ENCODE measurements at regions not wholly inside any gene's neighbourhood (a gene's known extent, or its start where the extent isn't known, plus 50 kb on each side); places are given as distances from the start of the nearest gene placed in this dataset.

GRCh38 chr20:58579819-58580473 lies 64.7 kb upstream of the APCDD1L start:
- ChIA-PET POLR2A (no interaction called here), CTCF (no interaction called here)
- no peaks in the 10 kb centered on the region for H3K36me3 Mint-ChIP-seq
- peaks cover 5 to 7% (median 5%) of the 10 kb centered on the region in 3 donors for H3K9me3 Mint-ChIP-seq
- ATAC-seq (replicated peaks in 1 of 4) (no peak), DNase-seq (no peak)
- Histone ChIP-seq H3K4me1 (ENCODE audit: control insufficient read depth in 1 of 2, extremely low read depth in 1 of 2, insufficient read depth in 2 of 2, low read length in 2 of 2) (no peaks in the 10 kb centered on the region), H3K27ac (ENCODE audit: low read length) (no peak overlapping the region), H3K4me3 (ENCODE audit: control insufficient read depth in 1 of 2, extremely low read depth in 1 of 2, low read length in 1 of 2) (no peak overlapping the region), H3K9me3 (no peaks in the 10 kb centered on the region), H3K36me3 (ENCODE audit: control insufficient read depth in 2 of 2, extremely low read depth in 1 of 2, insufficient read depth in 1 of 2, low read length in 1 of 2) (no peaks in the 10 kb centered on the region), H3K27me3 (replicated peaks in 1 of 2; ENCODE audit: control insufficient read depth in 2 of 2, extremely low read depth in 1 of 2, insufficient read depth in 2 of 2, low read length in 1 of 2) (peaks cover 0 to 41% of the 10 kb centered on the region in 2 experiments)
- H3K27ac Mint-ChIP-seq: no peak overlapping the region
- no peak overlapping the region for H3K4me3 Mint-ChIP-seq
- peaks cover 29 to 36% of the 10 kb centered on the region in 2 donors for H3K27me3 Mint-ChIP-seq
- WGBS (ENCODE audit: insufficient coverage): 81% methylated on average over 13 of the region's 23 CpGs
- H3K4me1 Mint-ChIP-seq: peaks cover 0 to 5% (median 0%) of the 10 kb centered on the region in 3 donors

DNA sequence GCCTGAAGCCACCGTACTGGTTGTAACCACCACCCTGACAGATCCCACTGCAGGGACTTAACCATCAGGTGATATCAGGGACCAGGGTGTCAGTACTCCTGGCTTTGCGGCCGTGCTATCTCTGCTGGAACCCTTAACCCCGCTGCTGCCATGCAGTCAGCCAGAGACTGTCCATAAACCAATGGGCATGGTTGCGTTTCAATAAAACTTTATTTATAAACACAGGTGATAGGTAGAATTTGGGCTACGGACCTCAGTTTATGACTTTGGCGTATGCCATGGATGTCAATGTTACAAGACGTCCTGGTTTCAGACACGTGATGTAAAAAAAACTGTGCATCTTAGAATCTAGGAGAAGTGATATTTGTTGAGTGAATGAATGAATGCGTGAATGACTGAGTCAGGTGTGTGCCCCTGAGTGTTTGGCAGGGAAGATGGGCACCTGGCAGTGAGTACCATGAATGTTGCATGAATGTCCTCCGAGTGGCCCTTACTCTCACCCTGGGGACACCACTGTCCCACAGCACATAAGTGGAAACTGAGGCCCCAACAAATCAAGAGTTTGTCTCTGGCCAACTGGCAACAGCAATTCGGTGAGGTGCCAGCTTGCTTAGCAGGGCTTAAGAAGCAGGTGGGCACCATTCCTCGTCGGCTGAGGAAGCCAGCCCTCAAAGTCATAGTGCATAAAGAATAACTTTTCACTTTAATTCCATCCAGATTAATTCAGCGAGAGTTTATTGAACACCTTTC lies 64.0 kb upstream of the APCDD1L start:
- Mint-ChIP-seq H3K36me3 (no peaks in the 10 kb centered on the region), H3K4me3 (no peak overlapping the region), H3K27me3 (peaks cover 31 to 37% of the 10 kb centered on the region in 2 donors), H3K9me3 (peaks cover 5 to 7% (median 5%) of the 10 kb centered on the region in 3 donors), H3K4me1 (peaks cover 0 to 5% (median 0%) of the 10 kb centered on the region in 3 donors), H3K27ac (no peak overlapping the region)
- CTCF ChIA-PET: no interaction called here
- 90% methylated on average over 7 of the region's 15 CpGs for WGBS (ENCODE audit: insufficient coverage)
- Histone ChIP-seq H3K9me3 (no peaks in the 10 kb centered on the region), H3K4me3 (ENCODE audit: control insufficient read depth in 1 of 2, extremely low read depth in 1 of 2, low read length in 1 of 2) (no peak overlapping the region), H3K27ac (ENCODE audit: low read length) (no peak overlapping the region), H3K36me3 (ENCODE audit: control insufficient read depth in 2 of 2, extremely low read depth in 1 of 2, insufficient read depth in 1 of 2, low read length in 1 of 2) (no peaks in the 10 kb centered on the region), H3K4me1 (ENCODE audit: control insufficient read depth in 1 of 2, extremely low read depth in 1 of 2, insufficient read depth in 2 of 2, low read length in 2 of 2) (no peaks in the 10 kb centered on the region), H3K27me3 (replicated peaks in 1 of 2; ENCODE audit: control insufficient read depth in 2 of 2, extremely low read depth in 1 of 2, insufficient read depth in 2 of 2, low read length in 1 of 2) (peaks cover 0 to 40% of the 10 kb centered on the region in 2 experiments)
- ATAC-seq (replicated peaks in 1 of 4) (no peak), DNase-seq (no peak)
- POLR2A ChIA-PET: no interaction called here

DNA sequence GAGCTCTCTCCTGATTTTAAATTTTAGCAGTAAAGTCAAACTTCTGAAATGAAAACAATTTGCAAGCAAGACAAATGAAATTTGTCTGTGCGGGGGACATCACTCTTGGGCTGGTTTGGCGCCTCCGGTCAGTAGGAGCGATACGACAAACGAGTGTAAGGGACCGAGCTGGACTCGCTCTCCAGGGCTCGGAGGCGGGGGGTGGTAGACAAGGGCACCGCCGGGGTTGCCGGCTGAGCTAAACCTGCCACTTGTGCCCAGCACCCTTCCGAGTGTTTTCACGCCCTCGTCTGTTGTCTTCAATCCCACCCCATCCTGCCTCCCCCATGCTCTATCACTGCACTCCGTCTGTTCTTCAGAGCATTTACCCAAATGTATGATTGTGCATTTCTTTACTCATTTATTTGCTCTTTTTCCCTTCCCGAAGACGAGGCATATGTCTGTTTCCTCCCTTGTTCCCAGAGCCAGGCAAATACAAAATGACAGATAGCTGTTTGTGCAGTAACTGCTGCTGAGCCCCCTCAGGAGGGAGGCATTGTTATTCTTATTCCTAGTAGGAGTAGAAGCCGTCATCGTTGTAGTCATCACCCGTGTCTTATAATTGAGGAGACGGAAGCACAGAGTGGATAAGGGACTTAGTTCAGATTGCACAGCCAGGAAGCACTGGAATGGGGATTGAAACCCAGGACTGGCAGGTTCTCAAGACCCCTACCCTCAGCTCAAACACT lies 62.8 kb upstream of the APCDD1L start:
- Histone ChIP-seq H3K4me1 (ENCODE audit: control insufficient read depth in 1 of 2, extremely low read depth in 1 of 2, insufficient read depth in 2 of 2, low read length in 2 of 2) (no peaks in the 10 kb centered on the region), H3K27ac (ENCODE audit: low read length) (no peak overlapping the region), H3K27me3 (replicated peaks in 1 of 2; ENCODE audit: control insufficient read depth in 2 of 2, extremely low read depth in 1 of 2, insufficient read depth in 2 of 2, low read length in 1 of 2) (peaks cover 0 to 33% of the 10 kb centered on the region in 2 experiments), H3K9me3 (no peaks in the 10 kb centered on the region), H3K36me3 (ENCODE audit: control insufficient read depth in 2 of 2, extremely low read depth in 1 of 2, insufficient read depth in 1 of 2, low read length in 1 of 2) (no peaks in the 10 kb centered on the region), H3K4me3 (ENCODE audit: control insufficient read depth in 1 of 2, extremely low read depth in 1 of 2, low read length in 1 of 2) (no peak overlapping the region)
- WGBS (ENCODE audit: insufficient coverage): 76% methylated on average over 16 of the region's 23 CpGs
- no peaks in the 10 kb centered on the region for H3K36me3 Mint-ChIP-seq
- H3K27ac Mint-ChIP-seq: no peak overlapping the region
- ChIA-PET POLR2A (no interaction called here), CTCF (no interaction called here)
- ATAC-seq (replicated peaks in 1 of 4) (no peak), DNase-seq (no peak)
- H3K9me3 Mint-ChIP-seq: peaks cover 5 to 7% (median 5%) of the 10 kb centered on the region in 3 donors
- no peak overlapping the region for H3K4me3 Mint-ChIP-seq
- H3K27me3 Mint-ChIP-seq: peaks cover 31 to 38% of the 10 kb centered on the region in 2 donors
- peaks cover 0 to 5% (median 0%) of the 10 kb centered on the region in 3 donors for H3K4me1 Mint-ChIP-seq

- ATAC-seq (replicated peaks in 1 of 4): no peak
Observed at GRCh38 chr20:58577139-58577806, 62.1 kb upstream of the APCDD1L start.

DNA sequence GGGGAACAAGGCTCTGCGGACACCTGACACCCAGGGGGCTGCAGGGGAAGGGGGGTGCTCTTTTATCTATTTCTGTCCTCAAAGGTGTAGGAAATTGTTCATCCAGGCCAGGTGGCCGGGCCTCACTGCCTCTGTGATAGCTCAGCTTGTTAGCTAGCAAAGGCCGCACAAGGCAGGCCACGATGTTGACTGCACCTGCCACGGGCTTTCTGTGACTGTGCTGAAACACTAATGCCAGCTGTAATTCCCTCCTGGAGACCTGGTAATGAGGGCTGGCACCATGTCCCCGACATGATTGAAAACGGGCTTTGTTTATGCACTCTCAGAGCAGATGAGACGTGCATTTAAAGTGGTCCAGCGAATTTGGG lies 61.4 kb upstream of the APCDD1L start:
- DNase-seq (no peak), ATAC-seq (replicated peaks in 1 of 4) (no peak)
- H3K27me3 Mint-ChIP-seq: peaks cover 33 to 35% of the 10 kb centered on the region in 2 donors
- H3K4me1 Mint-ChIP-seq: peaks cover 0 to 5% (median 0%) of the 10 kb centered on the region in 3 donors
- Histone ChIP-seq H3K27me3 (replicated peaks in 1 of 2; ENCODE audit: control insufficient read depth in 2 of 2, extremely low read depth in 1 of 2, insufficient read depth in 2 of 2, low read length in 1 of 2) (peaks cover 3 to 37% of the 10 kb centered on the region in 2 experiments), H3K27ac (ENCODE audit: low read length) (no peak overlapping the region), H3K9me3 (no peaks in the 10 kb centered on the region), H3K4me3 (ENCODE audit: control insufficient read depth in 1 of 2, extremely low read depth in 1 of 2, low read length in 1 of 2) (no peak overlapping the region), H3K36me3 (ENCODE audit: control insufficient read depth in 2 of 2, extremely low read depth in 1 of 2, insufficient read depth in 1 of 2, low read length in 1 of 2) (no peaks in the 10 kb centered on the region), H3K4me1 (ENCODE audit: control insufficient read depth in 1 of 2, extremely low read depth in 1 of 2, insufficient read depth in 2 of 2, low read length in 2 of 2) (no peaks in the 10 kb centered on the region)
- no peak overlapping the region for H3K27ac Mint-ChIP-seq
- no peaks in the 10 kb centered on the region for H3K36me3 Mint-ChIP-seq
- H3K9me3 Mint-ChIP-seq: peaks cover 0 to under 1% (median 0%) of the 10 kb centered on the region in 3 donors
- ChIA-PET CTCF (no interaction called here), POLR2A (no interaction called here)
- 81% methylated on average over 8 of the region's 9 CpGs for WGBS (ENCODE audit: insufficient coverage)
- no peak overlapping the region for H3K4me3 Mint-ChIP-seq

More at GRCh38 chr20:58577139-58577806, 62.1 kb upstream of the APCDD1L start:
- POLR2A ChIA-PET: no interaction called here
- no peak for DNase-seq
- 81% methylated on average over 9 of the region's 13 CpGs for WGBS (ENCODE audit: insufficient coverage)
- Histone ChIP-seq H3K9me3 (no peaks in the 10 kb centered on the region), H3K36me3 (ENCODE audit: control insufficient read depth in 2 of 2, extremely low read depth in 1 of 2, insufficient read depth in 1 of 2, low read length in 1 of 2) (no peaks in the 10 kb centered on the region), H3K4me1 (ENCODE audit: control insufficient read depth in 1 of 2, extremely low read depth in 1 of 2, insufficient read depth in 2 of 2, low read length in 2 of 2) (no peaks in the 10 kb centered on the region), H3K27ac (ENCODE audit: low read length) (no peak overlapping the region), H3K27me3 (replicated peaks in 1 of 2; ENCODE audit: control insufficient read depth in 2 of 2, extremely low read depth in 1 of 2, insufficient read depth in 2 of 2, low read length in 1 of 2) (peaks cover under 1 to 37% of the 10 kb centered on the region in 2 experiments), H3K4me3 (ENCODE audit: control insufficient read depth in 1 of 2, extremely low read depth in 1 of 2, low read length in 1 of 2) (no peak overlapping the region)
- Mint-ChIP-seq H3K4me1 (peaks cover 0 to 5% (median 0%) of the 10 kb centered on the region in 3 donors), H3K27me3 (peaks cover 32 to 38% of the 10 kb centered on the region in 2 donors), H3K27ac (no peak overlapping the region), H3K36me3 (no peaks in the 10 kb centered on the region), H3K9me3 (peaks cover 0 to 4% (median 0%) of the 10 kb centered on the region in 3 donors), H3K4me3 (no peak overlapping the region)
- CTCF ChIA-PET: no interaction called here

Measured in T-cell (primary cell).